ENCODE measurements at regions not wholly inside any gene's neighbourhood (a gene's known extent, or its start where the extent isn't known, plus 50 kb on each side); places are given as distances from the start of the nearest gene placed in this dataset.

DNA sequence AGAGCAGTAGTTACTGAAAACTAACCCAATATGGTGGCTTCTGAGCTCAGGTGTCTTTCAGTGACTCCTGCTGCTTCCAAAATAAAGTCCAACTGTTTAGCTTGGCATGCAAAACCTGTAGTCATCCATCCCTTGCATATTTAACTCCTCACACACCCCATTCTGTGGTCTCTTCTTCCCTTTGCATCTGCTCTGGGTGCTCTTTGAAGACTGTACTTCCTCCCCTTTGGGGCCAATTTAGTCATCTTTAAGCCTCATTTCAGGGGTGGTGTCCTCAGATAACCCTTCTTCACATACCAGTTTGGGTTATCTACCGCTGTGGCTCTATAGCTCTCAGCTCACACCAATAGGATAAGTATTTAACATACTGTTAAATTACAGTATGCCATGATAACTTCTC lies 209.9 kb upstream of the DMRT1 start:
- TF ChIP-seq, protein P1, sequence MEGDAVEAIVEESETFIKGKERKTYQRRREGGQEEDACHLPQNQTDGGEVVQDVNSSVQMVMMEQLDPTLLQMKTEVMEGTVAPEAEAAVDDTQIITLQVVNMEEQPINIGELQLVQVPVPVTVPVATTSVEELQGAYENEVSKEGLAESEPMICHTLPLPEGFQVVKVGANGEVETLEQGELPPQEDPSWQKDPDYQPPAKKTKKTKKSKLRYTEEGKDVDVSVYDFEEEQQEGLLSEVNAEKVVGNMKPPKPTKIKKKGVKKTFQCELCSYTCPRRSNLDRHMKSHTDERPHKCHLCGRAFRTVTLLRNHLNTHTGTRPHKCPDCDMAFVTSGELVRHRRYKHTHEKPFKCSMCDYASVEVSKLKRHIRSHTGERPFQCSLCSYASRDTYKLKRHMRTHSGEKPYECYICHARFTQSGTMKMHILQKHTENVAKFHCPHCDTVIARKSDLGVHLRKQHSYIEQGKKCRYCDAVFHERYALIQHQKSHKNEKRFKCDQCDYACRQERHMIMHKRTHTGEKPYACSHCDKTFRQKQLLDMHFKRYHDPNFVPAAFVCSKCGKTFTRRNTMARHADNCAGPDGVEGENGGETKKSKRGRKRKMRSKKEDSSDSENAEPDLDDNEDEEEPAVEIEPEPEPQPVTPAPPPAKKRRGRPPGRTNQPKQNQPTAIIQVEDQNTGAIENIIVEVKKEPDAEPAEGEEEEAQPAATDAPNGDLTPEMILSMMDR (conservative IDR thresholded peaks at IDR 0.05; ENCODE audit: low read depth, low read length) = no peak
- TF ChIP-seq MXI1 (IDR thresholded peaks at IDR 0.05; ENCODE audit: borderline replicate concordance, low read depth, low read length) = no peak
- TF ChIP-seq BHLHE40 (IDR thresholded peaks at IDR 0.05; ENCODE audit: low read depth, low read length) = no peak
- no peak for TF ChIP-seq POLR2A (IDR thresholded peaks at IDR 0.05; ENCODE audit: low read depth, low read length)
- no peak for TF ChIP-seq RCOR1 (IDR thresholded peaks at IDR 0.05; ENCODE audit: insufficient replicate concordance, low read length)
- TF ChIP-seq RAD21 (IDR thresholded peaks at IDR 0.05; ENCODE audit: low read length) = no peak
- no peak for TF ChIP-seq SMC3 (IDR thresholded peaks at IDR 0.05; ENCODE audit: low read depth, low read length)

Data from IMR-90 (cell line).